Calu3 (cell line): ENCODE measurements at regions not wholly inside any gene's neighbourhood (a gene's known extent, or its start where the extent isn't known, plus 50 kb on each side); places are given as distances from the start of the nearest gene placed in this dataset.

Experiments
- BruUV-seq: library from RNA; stranded (reverse); fragments of 400-500 nt; replicated peaks from 2 replicates; lab custom pipeline; 2021; lab: Mats Ljungman, UMichigan
- CTCF ChIA-PET: fragments of 300-600 bp; sonication (Branson Sonifier 250); formaldehyde crosslinking; loops from one replicate; lab custom pipeline; 2022; ENCODE audit warnings: antibody characterized with exemption; lab: Charles Lee
- DNase-seq: peaks from one replicate; pipeline ENCODE4 v3.0.0; 2022
- H3K27ac Mint-ChIP-seq: one replicate; pipeline ENCODE4 v1.8.0; 2022; ENCODE audit warnings: mixed read lengths; ENCODE audit not compliant: unreplicated experiment
- H3K27me3 Mint-ChIP-seq: one replicate; pipeline ENCODE4 v1.8.0; 2022; ENCODE audit warnings: mixed read lengths; ENCODE audit not compliant: unreplicated experiment
- H3K36me3 Mint-ChIP-seq: one replicate; pipeline ENCODE4 v1.8.0; 2022; ENCODE audit warnings: mild to moderate bottlenecking, moderate library complexity, mixed read lengths; ENCODE audit not compliant: insufficient read depth, unreplicated experiment
- H3K4me1 Mint-ChIP-seq: one replicate; pipeline ENCODE4 v1.8.0; 2022; ENCODE audit warnings: mild to moderate bottlenecking, low read depth, mixed read lengths; ENCODE audit not compliant: unreplicated experiment
- H3K4me3 Mint-ChIP-seq: one replicate; pipeline ENCODE4 v1.8.0; 2022; ENCODE audit warnings: mild to moderate bottlenecking, low read depth, moderate library complexity, mixed read lengths; ENCODE audit not compliant: unreplicated experiment
- H3K9me3 Mint-ChIP-seq: one replicate; pipeline ENCODE4 v1.8.0; 2022; ENCODE audit warnings: low read depth, mixed read lengths; ENCODE audit not compliant: unreplicated experiment
- intact Hi-C: fragments of 100-400 bp; cut with micrococcal nuclease; formaldehyde crosslinking; loops from one replicate; pipeline ENCODE4 v1.10.0; 2022; ENCODE audit not compliant: unreplicated experiment
- TF ChIP-seq, protein P1 (sequence below): fragments of 200-600 bp; IDR thresholded peaks from one replicate; pipeline ENCODE4 v1.8.0; 2022; ENCODE audit warnings: antibody characterized with exemption; ENCODE audit not compliant: unreplicated experiment

DNA sequence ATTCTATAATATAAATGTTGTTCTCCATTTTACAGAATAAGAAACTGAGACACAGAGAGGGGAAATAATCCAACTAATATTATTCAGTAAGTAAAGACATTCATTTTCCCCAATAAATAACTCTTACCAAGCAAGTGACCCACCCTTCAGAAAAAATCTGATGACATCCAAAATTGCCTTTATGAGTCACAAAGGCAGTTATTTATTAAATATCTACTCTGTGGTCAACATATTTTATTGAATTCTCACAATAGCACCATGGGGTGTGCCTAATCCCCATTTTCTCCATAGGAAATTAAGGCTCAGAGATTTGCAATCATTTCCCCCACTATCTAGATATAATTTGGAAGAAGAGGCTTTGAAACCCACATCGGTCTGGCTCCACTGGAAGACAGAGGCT is 161.5 kb upstream of the ISX start:
- Mint-ChIP-seq H3K27me3 (no peaks in the 10 kb centered on the region), H3K4me1 (no peaks in the 10 kb centered on the region), H3K36me3 (no peaks in the 10 kb centered on the region), H3K9me3 (peaks cover 6% of the 10 kb centered on the region), H3K4me3 (no peak overlapping the region), H3K27ac (no peak overlapping the region)
- CTCF ChIA-PET: no interaction called here
- TF ChIP-seq, protein P1, sequence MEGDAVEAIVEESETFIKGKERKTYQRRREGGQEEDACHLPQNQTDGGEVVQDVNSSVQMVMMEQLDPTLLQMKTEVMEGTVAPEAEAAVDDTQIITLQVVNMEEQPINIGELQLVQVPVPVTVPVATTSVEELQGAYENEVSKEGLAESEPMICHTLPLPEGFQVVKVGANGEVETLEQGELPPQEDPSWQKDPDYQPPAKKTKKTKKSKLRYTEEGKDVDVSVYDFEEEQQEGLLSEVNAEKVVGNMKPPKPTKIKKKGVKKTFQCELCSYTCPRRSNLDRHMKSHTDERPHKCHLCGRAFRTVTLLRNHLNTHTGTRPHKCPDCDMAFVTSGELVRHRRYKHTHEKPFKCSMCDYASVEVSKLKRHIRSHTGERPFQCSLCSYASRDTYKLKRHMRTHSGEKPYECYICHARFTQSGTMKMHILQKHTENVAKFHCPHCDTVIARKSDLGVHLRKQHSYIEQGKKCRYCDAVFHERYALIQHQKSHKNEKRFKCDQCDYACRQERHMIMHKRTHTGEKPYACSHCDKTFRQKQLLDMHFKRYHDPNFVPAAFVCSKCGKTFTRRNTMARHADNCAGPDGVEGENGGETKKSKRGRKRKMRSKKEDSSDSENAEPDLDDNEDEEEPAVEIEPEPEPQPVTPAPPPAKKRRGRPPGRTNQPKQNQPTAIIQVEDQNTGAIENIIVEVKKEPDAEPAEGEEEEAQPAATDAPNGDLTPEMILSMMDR: no peak
- no TSS peak for BruUV-seq
- intact Hi-C loops: no loop called here
- DNase-seq: no peak

DNA sequence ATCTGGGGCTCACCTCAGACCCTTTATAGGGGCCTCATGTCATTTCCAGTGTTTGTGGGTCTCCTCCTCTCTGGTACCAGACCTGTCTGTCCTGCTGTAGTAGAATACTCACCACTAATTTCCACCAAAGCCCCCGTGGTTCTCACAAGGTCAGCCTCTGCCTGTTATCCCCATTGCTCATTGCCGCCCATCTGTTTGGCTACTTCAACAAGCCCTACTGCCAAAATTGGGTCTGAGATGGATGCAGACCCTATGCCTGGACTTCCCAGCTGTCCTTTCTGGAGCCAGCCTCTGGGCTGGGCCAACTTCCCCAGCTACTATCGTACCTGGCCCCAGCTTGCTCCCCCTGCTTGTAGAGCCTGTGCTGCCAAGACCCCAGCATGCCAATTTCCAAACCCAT is 152.1 kb upstream of the ISX start:
- TF ChIP-seq, protein P1: no peak
- DNase-seq: no peak
- no TSS peak for BruUV-seq
- intact Hi-C loops: no loop called here
- peaks cover 5% of the 10 kb centered on the region for H3K9me3 Mint-ChIP-seq
- CTCF ChIA-PET: no interaction called here
- H3K36me3 Mint-ChIP-seq: no peaks in the 10 kb centered on the region
- H3K27me3 Mint-ChIP-seq: peaks cover 12% of the 10 kb centered on the region
- H3K27ac Mint-ChIP-seq: no peak overlapping the region
- H3K4me1 Mint-ChIP-seq: no peaks in the 10 kb centered on the region
- H3K4me3 Mint-ChIP-seq: no peak overlapping the region

DNA sequence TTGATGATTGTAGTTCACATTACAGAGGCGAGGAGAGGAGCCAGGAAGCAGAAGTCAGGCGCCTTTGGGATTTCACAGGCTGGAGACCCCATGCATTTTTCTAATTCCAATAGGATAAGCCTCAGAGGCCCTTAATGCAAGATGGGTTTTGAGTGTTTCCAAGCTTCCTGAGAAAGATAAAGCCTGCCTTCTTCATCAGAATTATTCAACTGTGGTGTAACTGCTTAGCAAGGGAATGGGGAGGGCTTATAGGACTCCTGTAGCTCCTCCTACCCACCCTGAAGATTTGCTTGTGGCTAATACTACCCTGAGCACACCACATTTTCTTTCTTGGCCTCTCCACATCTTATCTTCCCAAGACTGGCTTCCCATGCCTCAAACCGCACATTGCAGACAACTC is 151.1 kb upstream of the ISX start:
- Mint-ChIP-seq H3K27me3 (peaks cover 12% of the 10 kb centered on the region), H3K36me3 (no peaks in the 10 kb centered on the region), H3K9me3 (peaks cover 5% of the 10 kb centered on the region), H3K4me3 (no peak overlapping the region), H3K27ac (no peak overlapping the region), H3K4me1 (no peaks in the 10 kb centered on the region)
- no peak for DNase-seq
- intact Hi-C loops: no loop called here
- TF ChIP-seq, protein P1: no peak
- BruUV-seq: no TSS peak
- CTCF ChIA-PET: no interaction called here

DNA sequence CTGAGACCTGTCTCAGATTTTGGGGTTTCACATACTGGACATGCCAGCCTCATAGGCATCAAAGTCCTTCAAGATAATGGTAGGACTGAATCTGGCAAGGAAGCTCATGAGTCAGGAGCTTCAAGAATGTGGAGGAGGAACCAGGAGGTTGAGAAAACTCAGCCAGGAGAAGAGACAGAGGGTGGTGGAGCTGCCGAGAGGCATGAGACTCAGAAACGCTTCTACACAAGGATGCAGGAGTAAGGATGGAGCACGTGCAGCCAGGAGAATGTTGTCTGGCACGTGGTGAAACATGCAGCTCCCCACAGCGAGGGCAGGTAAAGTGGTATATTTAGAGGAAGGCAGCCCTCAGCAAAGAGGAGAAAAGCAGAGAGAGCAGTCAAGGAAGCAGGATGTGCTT is 148.7 kb upstream of the ISX start:
- Mint-ChIP-seq H3K4me3 (no peak overlapping the region), H3K36me3 (no peaks in the 10 kb centered on the region), H3K27ac (no peak overlapping the region), H3K9me3 (peaks cover 8% of the 10 kb centered on the region), H3K4me1 (no peaks in the 10 kb centered on the region), H3K27me3 (peaks cover 10% of the 10 kb centered on the region)
- no peak for DNase-seq
- intact Hi-C loops: no loop called here
- CTCF ChIA-PET: interaction anchor here (0.7 kb wide), 1 partner anchor 781 kb away, joined by 3 read pairs; no protein-coding TSS in a partner anchor
- BruUV-seq: no TSS peak
- TF ChIP-seq, protein P1: no peak
